A673 (cell line): ENCODE measurements at regions not wholly inside any gene's neighbourhood (a gene's known extent, or its start where the extent isn't known, plus 50 kb on each side); places are given as distances from the start of the nearest gene placed in this dataset.

Experiments used
- CTCF ChIP-seq: fragments of 300-800, 200-600 bp; sonication (generic); conservative IDR thresholded peaks from 2 replicates; pipeline ENCODE4 v1.5.1; 2017; ENCODE audit warnings: low read depth, mild to moderate bottlenecking, antibody characterized with exemption, low read length, moderate library complexity, mixed read lengths
- EZH2 ChIP-seq: fragments of 200-600 bp; sonication (generic); IDR thresholded peaks from 2 replicates; pipeline ENCODE4 v1.6.1; 2017; ENCODE audit warnings: borderline replicate concordance, low read depth, mild to moderate bottlenecking, mixed read lengths, antibody characterized with exemption, low read length; ENCODE audit not compliant: poor library complexity, severe bottlenecking

- TF ChIP-seq CTCF (no peak), EZH2 (no peak)
Measured at GRCh38 chr20:52004715-52005114, 186.9 kb downstream of the ZFP64 start.
